RWPE1 (cell line): ENCODE measurements at regions not wholly inside any gene's neighbourhood (a gene's known extent, or its start where the extent isn't known, plus 50 kb on each side); places are given as distances from the start of the nearest gene placed in this dataset.

ENCODE experiments used
- CTCF ChIA-PET: fragments of 350-600 bp; sonication (Branson Sonifier 250); formaldehyde crosslinking; extraction: SDS; loops from one replicate; lab custom pipeline; 2021; lab: Yijun Ruan, JAX
- POLR2A ChIA-PET: fragments of 400-600 bp; formaldehyde crosslinking; extraction: SDS; loops from one replicate; lab custom pipeline; 2020; ENCODE audit warnings: antibody characterized with exemption; ENCODE audit not compliant: low non-redundant PET; lab: Yijun Ruan, JAX
- DNase-seq: peaks from one replicate; pipeline ENCODE4 v3.0.0; 2012; ENCODE audit warnings: low spot score
- H3K27ac ChIP-seq: fragments of 450-650 bp; 2 replicates; pipeline ENCODE4 v1.5.1; 2017
- TF ChIP-seq, protein P1 (sequence below): fragments of 450-650 bp; conservative IDR thresholded peaks from 2 replicates; pipeline ENCODE4 v1.5.1; 2017; ENCODE audit warnings: low read depth, mild to moderate bottlenecking

- no peak overlapping the region for H3K27ac ChIP-seq
- POLR2A ChIA-PET, result no interaction called here
- TF ChIP-seq, protein P1, sequence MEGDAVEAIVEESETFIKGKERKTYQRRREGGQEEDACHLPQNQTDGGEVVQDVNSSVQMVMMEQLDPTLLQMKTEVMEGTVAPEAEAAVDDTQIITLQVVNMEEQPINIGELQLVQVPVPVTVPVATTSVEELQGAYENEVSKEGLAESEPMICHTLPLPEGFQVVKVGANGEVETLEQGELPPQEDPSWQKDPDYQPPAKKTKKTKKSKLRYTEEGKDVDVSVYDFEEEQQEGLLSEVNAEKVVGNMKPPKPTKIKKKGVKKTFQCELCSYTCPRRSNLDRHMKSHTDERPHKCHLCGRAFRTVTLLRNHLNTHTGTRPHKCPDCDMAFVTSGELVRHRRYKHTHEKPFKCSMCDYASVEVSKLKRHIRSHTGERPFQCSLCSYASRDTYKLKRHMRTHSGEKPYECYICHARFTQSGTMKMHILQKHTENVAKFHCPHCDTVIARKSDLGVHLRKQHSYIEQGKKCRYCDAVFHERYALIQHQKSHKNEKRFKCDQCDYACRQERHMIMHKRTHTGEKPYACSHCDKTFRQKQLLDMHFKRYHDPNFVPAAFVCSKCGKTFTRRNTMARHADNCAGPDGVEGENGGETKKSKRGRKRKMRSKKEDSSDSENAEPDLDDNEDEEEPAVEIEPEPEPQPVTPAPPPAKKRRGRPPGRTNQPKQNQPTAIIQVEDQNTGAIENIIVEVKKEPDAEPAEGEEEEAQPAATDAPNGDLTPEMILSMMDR, result no peak
- CTCF ChIA-PET, result no interaction called here
- no peak for DNase-seq
These were observed 1474.0 kb upstream of the TMEFF2 start for GRCh38 chr2:193668557-193669323.

DNA sequence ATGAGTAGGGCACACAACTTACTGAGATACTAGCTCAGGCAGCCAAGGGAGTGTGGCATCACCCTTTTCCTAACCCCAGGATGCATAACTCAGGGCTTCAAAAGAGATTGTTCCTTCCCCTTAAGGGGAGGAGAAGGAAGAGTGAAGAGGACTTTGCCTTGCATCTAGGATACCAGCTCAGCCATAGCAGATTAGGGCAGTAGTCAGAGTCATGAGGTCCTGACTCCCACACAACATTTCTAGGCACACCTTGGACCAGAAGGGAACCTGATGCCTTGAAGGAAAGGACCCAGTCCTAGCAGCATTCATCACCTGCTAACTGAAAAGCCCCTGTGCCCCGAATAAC is 1433.2 kb upstream of the TMEFF2 start:
- ChIA-PET POLR2A (no interaction called here), CTCF (interaction anchor here (0.5 kb wide), 1 partner anchor 19 kb away, joined by 4 read pairs; no protein-coding TSS in a partner anchor)
- TF ChIP-seq, protein P1, result no peak
- no peak for DNase-seq
- no peak overlapping the region for H3K27ac ChIP-seq

DNA sequence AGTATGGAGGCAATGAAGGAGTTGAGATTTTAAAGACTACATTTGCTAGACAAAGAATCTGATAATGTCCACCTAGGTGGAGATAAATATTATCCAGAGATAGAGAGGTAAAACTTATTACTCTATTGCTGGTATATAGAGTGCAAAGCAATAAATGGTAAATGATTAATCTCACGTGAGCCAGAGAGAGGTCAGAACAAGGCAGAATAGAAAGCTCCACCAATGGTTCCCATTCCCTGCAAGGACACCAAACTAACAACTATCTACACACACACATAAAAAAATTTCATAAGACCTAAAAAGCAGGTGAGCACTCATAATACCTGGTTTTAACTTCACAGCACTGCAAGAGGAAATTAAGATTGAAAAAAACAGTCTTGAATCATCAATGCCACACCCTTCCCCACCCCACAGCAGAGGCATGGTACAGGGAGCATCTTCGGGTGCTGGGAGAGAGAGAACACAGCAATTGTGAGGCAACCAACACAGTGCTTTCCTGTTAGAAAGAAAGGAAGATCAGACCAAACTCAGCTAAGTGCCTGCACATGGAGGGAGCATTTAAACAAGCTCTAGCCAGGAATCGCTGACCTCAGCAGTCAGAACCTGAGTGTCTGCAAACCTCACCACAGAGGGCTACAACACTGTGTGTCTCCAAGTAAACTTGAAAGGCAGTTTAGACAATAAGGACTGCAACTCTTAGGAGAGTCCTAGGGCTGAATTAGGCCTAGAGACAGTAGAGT is 1432.6 kb upstream of the TMEFF2 start:
- DNase-seq, result no peak
- TF ChIP-seq, protein P1, result no peak
- no peak overlapping the region for H3K27ac ChIP-seq
- ChIA-PET CTCF (no interaction called here), POLR2A (no interaction called here)

- ChIA-PET CTCF (no interaction called here), POLR2A (no interaction called here)
- no peak overlapping the region for H3K27ac ChIP-seq
- TF ChIP-seq, protein P1, result no peak
- no peak for DNase-seq
These were observed 1413.7 kb upstream of the TMEFF2 start for GRCh38 chr2:193608451-193608850.

- TF ChIP-seq, protein P1, result no peak
- CTCF ChIA-PET, result no interaction called here
- POLR2A ChIA-PET, result no interaction called here
- DNase-seq, result no peak
- H3K27ac ChIP-seq, result no peak overlapping the region
These were observed 1396.1 kb upstream of the TMEFF2 start for GRCh38 chr2:193590831-193591230.

GRCh38 chr2:193584522-193584938 is 1389.8 kb upstream of the TMEFF2 start:
- ChIA-PET CTCF (interaction anchor here (0.5 to 1.0 kb wide), 4 partner anchors 175 to 1836 kb away, joined by 3 to 4 read pairs (median 3); no protein-coding TSS in a partner anchor), POLR2A (no interaction called here)
- TF ChIP-seq, protein P1, result no peak
- no peak for DNase-seq
- H3K27ac ChIP-seq, result no peak overlapping the region
